HG03097 (cell line): ENCODE measurements at regions not wholly inside any gene's neighbourhood (a gene's known extent, or its start where the extent isn't known, plus 50 kb on each side); places are given as distances from the start of the nearest gene placed in this dataset.

Experiments used
- ATAC-seq: cut with Tn5 transposase; IDR thresholded peaks from one replicate; pipeline ENCODE4 v1.9.1; 2021; ENCODE audit not compliant: unreplicated experiment, low FRiP score

DNA sequence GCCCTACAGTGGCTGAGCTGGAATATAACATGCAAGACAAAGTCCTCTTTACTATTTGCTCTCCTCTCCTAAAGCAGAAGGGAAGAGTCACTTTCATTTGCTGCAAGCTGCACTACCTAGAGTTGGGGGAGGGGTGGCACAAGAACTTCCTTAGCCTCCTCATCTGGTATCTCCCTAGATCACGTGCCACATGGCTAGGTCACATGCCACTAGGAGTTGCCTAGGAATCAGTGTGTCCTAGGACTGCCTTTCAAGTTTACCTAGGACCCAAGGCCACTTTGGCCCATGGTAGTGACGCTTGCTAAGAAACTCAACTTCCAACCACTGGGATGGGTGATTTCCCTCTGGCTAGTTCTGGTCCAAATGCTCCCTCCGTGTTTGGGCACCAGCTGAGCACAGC lies 625.2 kb downstream of the DIAPH3 start:
- ATAC-seq = no peak

DNA sequence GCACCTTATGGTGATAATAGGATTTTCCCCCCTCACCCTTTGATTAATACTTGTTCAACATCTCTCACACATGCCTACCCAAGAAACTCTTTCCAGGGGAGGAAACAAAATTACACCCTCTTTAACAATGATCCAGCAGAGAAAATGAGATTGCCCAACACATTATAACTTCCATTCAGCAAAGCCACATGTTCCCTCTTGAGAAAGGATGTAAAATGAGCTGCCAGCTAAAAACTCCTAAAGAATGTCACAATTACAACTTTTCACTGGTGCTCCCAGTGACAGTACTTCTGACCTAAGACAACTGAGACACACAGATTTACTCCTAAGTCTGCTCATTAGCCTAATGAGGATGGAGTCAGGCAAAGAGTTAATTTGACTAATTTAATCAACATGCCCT lies 621.4 kb downstream of the DIAPH3 start:
- no peak for ATAC-seq

DNA sequence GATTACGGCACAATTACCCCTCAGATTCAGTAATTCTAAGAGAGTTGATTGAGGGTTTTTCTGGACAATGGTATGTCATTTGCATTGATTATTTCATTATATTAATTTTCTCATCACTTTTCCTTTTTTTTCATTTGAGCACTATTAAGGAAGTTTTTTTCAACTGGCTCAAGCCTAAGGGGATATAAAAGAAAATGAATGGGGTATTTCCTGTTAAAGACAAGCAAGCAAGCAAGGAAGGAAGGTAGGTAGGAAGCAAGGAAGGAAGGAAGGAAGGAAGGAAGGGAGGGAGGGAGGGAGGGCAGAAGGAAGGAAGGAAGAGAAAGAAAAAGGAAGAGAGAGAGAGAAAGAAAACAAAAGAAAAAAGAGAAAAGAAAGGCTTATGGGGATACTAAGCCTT lies 620.3 kb downstream of the DIAPH3 start:
- ATAC-seq = no peak

DNA sequence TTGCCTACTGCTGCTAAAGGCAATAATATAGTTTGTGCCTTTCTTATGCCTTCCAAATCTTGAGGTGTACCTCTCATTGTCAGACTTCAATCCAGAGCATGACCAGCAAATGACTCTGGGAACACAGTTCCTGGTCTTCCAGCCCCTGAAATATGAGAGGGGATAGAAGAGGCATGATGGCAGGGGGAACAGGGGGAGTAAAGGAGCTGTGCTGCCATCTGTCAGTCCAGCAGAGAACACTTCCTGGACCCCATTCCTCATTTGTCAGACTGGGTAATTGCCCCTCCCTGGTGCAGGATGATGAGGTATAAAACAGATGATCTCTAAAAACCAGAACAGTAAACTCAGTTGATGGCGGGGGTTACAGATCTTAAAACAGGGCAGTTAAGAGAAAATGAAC lies 618.7 kb downstream of the DIAPH3 start:
- ATAC-seq = no peak

DNA sequence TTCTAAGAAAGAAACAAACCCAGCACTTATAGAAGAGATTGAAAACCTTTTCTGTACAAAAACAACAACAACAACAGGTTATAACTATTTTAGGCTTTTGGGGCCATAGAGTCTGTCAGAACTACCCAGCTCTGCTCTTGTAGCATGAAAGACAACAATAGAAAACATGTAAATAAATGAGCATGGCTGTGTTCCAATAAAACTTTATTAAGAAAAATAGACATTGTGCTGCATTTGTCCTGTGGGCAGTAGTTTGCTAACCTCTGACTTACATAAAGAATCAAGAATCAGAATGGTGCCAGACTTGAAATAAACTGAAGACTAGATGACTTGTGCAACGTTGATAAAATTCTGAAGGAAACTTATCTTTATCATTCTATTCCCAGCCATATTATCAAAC lies 617.5 kb downstream of the DIAPH3 start:
- ATAC-seq = no peak

DNA sequence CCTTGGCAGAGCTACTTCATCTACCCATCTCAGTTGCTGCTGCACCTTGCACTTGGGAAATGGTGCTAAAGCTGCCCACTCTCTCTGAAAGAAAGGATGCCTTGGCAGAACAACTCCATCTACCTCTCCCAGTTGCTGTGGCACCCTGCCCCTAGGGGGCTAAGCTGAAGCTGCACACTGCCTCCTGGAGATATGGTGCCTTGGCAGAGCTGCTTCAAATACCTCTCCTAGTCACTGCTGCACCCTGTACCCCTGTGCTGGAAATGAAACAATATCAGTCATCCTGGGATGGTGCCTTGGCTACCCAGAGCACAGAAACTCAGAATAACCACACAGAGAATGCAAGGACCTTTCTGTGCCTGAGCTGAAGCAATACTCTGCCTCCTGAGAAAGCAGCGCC lies 615.8 kb downstream of the DIAPH3 start:
- ATAC-seq = no peak

DNA sequence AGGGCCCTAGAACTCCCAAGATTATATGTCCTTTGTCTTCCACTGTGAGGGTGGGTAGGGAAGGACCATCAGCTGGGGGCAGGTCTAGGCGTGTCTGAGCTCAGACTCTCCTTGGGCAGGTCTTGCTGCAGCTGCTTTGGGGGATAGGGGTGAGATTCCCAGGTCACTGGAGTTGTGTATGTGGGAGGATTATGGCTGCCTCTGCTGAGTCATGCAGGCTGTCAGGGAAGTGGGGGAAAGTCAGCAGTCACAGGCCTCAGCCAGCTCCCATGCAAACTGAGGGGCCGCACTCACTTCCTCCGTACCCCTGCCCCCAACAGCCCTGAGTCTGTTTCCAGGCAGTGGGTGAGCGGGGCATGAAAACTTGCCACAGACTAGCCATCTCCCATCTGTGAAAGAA lies 600.8 kb downstream of the DIAPH3 start:
- ATAC-seq = no peak

DNA sequence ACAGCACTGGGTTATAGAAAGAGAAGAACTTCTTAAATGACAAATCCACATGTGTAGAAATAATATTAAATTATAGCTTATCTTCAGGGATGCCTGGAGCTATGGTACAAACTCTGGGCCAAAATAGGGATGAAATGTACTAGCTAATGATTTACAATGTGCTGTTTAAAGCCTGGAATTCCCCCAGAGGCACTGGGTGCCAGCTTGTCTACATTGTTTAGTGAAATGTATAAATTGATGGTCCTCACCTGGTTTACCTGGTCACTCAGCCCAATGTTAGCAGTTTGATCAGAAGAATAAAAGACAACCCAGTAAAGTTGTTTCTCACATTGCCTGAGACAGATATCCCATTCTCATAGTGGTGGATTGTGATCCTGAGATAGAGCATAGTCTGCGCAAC lies 597.2 kb downstream of the DIAPH3 start:
- ATAC-seq = no peak

DNA sequence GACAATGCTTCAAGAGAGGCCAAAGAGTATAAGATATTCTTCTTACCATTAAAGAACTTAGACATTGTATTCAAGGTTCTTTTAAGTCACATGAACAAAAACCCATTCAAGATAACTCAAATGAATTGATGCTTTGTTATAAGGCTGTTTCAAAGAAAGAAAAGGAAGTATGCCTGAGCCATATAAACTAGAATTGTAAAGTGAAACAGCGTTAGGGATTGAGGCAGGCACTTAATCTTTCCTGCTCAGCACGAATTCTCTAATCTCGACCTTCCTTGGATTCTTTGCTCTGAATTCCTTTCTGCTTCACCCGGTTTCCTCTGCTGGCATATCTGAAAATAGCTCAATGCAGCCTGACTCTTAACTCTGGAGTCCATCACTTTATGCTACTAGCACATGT lies 595.4 kb downstream of the DIAPH3 start:
- no peak for ATAC-seq

DNA sequence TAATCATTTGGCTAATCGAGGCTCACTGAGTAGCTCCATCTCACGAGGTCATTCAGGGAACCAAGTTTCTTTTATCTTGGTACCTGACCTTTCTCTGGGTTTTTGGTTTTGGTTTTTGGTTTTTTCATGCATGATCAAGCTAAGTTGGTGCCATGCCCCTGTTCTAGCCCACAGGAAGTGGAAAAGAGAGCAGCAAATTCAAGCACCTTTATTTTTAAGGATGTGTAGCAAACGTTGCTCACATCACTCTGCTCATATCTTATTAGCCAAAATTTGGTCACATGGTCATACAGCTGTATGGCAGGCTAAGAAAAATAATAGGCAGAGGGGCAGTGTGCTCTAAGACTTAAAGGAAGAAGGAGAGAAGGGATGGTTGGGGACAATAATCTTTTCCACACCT lies 593.5 kb downstream of the DIAPH3 start:
- ATAC-seq = no peak

DNA sequence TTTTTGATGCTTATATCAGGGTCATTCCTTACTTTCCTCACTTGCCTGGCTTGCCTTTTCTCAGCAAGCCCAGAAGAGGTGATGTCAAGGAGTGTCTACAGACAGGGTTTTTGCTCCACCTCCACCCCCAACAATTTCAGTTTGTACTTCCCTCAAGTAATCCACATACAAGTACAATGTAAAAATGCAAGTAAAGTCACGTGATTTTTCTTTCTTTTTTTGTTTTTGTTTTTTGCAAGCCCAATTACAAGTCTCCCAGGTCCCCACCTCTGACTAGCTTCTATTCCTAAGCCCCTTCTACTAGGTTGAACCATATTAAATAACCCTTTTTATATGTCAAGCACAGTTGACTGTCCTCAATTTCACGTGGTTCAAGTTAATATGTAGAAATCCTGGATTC lies 579.6 kb downstream of the DIAPH3 start:
- ATAC-seq = no peak

DNA sequence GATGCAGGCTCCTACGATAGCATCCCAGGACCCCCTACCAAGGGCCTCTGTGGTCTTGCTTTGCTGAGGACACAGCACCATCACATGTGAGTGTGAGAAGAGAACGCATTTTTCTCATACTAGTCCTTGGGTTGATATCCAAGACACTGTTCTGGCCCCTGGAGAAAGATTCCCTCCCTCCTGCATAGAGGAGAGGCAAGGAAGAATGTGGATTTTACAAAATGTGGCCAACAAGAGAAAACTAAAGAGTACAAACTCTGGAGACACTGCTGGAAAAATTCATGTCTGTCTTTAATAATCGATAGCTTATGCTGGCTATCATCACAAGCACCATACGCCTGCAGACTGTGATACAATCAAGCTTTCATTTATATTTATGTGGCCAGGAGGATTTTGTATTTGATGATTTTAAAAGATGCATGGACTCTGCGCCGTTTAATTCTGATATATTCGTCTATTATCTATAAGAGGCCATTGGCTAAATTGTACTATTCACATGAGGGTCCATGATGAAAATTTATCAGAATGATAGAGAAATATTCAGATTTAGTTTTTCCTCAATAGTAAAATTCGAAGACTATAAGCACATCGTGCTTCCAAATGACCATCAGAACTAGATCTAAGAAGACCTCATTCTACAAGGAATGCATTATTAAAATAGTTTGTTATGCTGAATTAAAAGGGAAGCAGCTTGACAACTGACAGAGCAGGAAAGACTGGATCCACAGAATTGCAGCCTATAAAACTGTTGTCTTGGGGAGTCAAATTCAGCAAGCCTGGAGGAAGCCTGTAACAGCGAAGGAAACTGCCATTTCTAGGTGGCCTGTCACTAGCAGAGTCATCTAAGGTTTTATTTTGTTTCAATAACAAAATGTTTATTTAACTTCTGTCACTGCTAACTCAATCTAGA lies 578.7 kb downstream of the DIAPH3 start:
- no peak for ATAC-seq

DNA sequence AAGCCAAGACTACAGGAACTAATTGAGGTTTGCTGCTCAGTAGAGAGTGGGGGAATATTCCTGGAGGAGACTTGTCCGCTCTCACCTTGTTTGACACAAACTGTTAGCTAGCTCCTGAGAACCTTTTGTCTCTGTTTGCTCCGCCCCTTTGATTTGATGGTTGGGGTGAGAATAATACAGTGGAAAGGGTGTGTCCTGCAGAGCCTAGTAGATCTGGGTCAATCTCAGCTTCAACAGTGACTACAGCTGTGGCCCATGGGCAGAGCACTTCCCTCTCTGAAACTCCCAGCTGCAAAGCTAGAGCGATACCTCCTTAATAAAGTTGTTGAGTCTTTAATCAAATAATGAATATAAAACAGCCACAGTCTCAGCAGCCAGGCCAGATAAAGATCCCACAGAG lies 576.7 kb downstream of the DIAPH3 start:
- no peak for ATAC-seq

DNA sequence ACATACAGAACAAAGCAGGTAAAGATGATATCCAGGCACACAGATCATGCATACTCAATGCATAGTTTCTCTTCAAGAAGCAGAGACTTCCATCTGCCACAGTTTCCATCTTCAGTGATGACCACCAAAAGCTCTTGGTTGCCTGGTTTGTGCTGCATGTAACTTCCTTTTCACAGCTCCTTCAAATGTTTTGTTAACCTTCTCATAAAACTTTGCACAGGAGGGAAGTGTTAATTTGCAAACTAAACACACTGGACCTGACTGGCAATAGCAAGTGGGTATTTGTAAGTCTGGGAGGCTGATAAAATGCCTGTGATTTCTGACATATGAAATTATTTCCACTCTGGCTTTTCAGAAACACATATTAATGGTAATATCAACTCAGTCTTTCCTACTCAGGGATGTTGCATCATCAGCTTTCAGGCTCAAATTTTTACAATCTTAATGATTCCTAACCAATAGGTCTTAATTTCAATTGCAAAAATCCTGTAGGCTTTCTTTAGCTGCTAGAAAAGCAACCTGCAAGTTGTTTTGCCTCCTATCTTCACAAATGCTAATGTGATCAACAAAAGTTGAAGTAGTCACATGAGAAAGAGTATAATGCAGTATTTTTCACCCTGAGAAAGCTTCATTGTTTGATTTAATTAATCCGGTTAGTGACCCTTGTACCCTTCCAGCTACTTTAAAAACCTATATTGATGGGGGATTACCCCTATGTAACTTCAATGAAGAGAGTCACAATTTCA lies 575.6 kb downstream of the DIAPH3 start:
- no peak for ATAC-seq

DNA sequence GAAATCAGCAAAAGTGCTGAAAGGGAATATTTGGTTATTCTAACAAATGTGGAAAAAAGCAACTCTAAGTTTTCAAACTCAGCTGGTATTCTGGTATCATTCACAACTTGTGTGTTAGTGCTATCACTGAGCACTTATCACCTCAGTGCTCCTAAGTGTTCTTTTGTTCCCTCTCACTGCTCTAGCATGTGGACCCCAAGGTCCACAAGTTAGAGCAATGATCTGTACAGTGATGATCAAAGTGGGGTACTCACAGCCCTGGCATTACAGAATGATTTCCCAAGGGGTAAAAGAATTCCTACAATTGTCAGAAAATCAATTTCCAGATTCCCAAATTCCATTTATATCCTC lies 575.0 kb downstream of the DIAPH3 start:
- no peak for ATAC-seq

DNA sequence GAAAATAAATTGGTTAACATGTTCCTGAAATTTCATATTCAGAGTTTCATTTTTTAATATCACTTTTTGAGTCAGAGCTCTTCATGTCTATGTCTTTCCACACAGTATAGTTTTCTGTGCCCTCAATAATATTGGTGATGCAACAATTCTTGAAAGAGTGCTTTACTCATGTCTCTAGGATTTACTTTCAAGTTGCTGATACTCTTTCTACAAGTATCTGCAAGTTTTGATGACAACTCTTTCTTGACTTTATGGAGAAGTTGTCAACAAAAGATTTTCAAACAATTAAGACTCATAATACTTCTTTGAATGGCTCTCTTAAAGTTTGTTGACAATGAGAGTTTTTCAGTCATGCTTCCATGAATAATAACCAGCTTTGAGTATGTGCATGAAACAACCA lies 561.7 kb downstream of the DIAPH3 start:
- no peak for ATAC-seq

DNA sequence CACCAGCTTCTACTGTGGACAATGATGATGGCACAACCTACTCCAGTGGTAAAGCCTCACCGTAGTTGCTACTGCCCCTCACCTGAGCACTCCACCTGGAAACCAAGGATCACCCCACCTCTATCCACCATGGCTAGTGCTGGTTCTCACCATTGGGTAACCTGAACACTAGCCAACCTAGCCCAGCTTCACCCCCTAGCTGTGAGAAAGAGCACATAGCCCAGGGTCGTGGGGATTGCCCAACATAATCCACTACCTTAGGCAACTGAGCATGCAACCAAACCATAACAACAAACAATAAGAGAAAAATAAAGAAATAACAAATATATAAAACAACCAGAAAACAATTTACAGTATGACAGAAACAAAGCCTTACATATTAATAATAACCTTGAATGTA lies 560.1 kb downstream of the DIAPH3 start:
- ATAC-seq = no peak

DNA sequence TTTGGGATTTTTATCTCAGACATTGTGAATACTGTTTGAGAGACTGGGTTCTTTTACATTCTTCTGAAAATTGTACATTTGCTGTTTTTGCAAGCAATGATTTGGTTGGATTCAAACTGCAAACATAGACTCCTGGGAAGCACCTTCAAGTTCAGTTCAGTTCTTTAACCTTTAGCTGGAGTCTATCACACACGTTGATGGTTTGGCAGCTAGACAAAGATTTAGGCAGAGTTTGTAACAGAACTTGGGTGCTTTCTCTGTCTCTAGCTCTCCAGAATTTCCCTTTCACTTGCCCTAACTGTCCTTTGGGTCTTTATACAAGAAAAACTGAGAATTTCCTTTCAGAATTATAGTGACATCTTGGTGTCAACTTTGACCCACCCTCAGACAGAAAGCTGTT lies 556.6 kb downstream of the DIAPH3 start:
- ATAC-seq = no peak

DNA sequence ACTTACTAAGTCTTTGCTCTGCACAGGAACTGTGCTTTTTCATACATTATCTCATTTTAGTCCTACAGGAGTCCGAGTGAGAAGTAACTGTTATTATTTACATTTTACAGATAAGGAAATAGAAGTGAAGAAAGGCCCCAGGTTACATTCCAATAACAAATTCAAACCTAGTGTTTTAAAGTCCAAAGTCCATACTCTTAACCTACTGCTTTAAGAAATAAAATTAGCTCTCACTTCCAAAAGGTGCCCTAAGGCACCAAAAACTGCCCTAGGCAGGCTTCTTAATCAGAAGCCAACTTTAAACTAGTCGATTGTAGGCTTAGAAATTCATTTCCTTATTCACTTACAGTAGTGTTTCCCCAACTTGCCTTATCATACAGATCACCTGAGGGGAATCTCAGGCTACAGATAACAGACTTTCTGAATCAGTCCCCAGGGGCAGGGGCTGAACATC lies 555.9 kb downstream of the DIAPH3 start:
- ATAC-seq = no peak

DNA sequence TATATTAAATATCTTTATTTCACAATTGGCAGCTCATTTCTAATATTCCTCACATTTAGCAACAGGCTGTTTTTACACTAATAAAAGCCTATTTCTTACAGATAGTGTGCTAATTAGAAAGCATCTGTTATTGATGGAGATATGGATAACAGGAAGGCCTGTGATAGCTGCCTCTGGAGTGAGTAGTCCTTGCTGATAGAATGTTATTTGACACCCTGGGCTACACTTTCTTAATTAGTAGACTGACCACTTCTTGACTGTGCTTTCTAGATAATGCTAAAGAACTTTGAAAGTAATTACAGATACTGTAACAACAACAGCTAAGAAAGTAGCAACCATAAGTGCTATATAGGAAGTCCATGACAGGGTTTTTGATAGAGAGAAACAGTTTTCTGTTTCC lies 554.3 kb downstream of the DIAPH3 start:
- ATAC-seq = no peak
